ENCODE measurements at regions not wholly inside any gene's neighbourhood (a gene's known extent, or its start where the extent isn't known, plus 50 kb on each side); places are given as distances from the start of the nearest gene placed in this dataset.

GRCh38 chr10:36624551-36625100, 500.8 kb upstream of the ANKRD30A start:
- WGBS, 5 donors, result 91 to 96% (median 93%) methylated on average over 3 of the region's 3 CpGs
- TF ChIP-seq CTCF (IDR thresholded peaks at IDR 0.05) (no peak), POLR2AphosphoS5 (IDR thresholded peaks at IDR 0.05) (no peak), EP300 (IDR thresholded peaks at IDR 0.05) (no peak), POLR2A (IDR thresholded peaks at IDR 0.05) (no peak)
- intact Hi-C loops (cut with DNase I; ENCODE audit: low total_unique reads), result no loop called here
- H3K9me3 ChIP-seq, result peaks cover 0 to 2% (median 0%) of the 10 kb centered on the region in 4 donors
- H3K4me3 ChIP-seq, result no peak overlapping the region
- DNase-seq, result no peak
- no peak overlapping the region for H3K27ac ChIP-seq
- no peaks in the 10 kb centered on the region for H3K36me3 ChIP-seq
- no peaks in the 10 kb centered on the region for H3K27me3 ChIP-seq
- H3K4me1 ChIP-seq, result no peaks in the 10 kb centered on the region

DNA sequence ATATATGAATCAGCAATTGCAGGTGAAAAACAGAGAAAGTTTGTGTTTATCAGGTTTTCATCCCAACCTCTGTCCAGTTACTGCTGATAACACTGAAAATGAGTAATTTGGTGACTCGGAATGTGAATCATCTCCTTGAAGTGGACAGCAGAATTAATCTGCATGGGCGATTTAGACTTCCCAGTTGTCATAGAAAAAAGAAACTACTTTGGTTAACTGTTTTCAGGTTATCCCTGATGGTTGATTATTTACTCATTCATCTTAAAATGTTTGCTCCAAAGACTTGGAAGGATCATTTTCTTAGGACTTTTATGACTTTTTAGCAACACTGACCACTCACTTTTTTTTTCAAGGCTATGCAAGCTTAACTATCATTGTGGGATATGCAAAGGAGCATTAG, 504.1 kb upstream of the ANKRD30A start:
- WGBS, 5 donors, result 78 to 83% (median 80%) methylated on average over 2 of the region's 2 CpGs
- H3K4me3 ChIP-seq, result no peak overlapping the region
- no peak for DNase-seq
- H3K36me3 ChIP-seq, result no peaks in the 10 kb centered on the region
- intact Hi-C loops (cut with DNase I; ENCODE audit: low total_unique reads), result no loop called here
- no peaks in the 10 kb centered on the region for H3K27me3 ChIP-seq
- no peak overlapping the region for H3K27ac ChIP-seq
- no peaks in the 10 kb centered on the region for H3K4me1 ChIP-seq
- peaks cover 0 to 2% (median 0%) of the 10 kb centered on the region in 4 donors for H3K9me3 ChIP-seq
- TF ChIP-seq POLR2AphosphoS5 (IDR thresholded peaks at IDR 0.05), result no peak
- no peak for TF ChIP-seq POLR2A (IDR thresholded peaks at IDR 0.05)
- TF ChIP-seq CTCF (IDR thresholded peaks at IDR 0.05), result no peak
- TF ChIP-seq EP300 (IDR thresholded peaks at IDR 0.05), result no peak

DNA sequence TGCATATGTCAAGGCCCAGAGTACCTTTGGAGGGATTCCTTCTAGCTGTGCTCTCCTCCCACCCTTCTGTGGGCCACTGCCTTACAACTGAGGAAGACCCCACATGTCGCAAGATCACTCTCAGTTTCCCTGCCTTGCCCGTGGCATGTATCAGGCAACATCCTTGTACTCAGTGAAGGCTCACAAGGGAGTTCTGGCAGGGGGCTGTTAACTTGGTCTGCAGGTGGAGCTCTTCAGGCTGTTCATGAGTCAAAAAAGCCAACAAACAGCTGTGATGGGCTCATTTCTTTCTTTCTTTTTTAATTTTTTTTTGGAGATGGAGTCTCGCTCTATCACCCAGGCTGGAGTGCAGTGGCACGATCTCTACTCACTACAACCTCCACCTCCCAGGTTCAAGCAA, 513.0 kb upstream of the ANKRD30A start:
- no peak for TF ChIP-seq EP300 (IDR thresholded peaks at IDR 0.05)
- TF ChIP-seq POLR2AphosphoS5 (IDR thresholded peaks at IDR 0.05), result no peak
- no peak for TF ChIP-seq POLR2A (IDR thresholded peaks at IDR 0.05)
- no peak for TF ChIP-seq CTCF (IDR thresholded peaks at IDR 0.05)
- Histone ChIP-seq H3K36me3 (no peaks in the 10 kb centered on the region), H3K4me1 (no peaks in the 10 kb centered on the region), H3K27me3 (no peaks in the 10 kb centered on the region), H3K9me3 (no peaks in the 10 kb centered on the region), H3K27ac (no peak overlapping the region), H3K4me3 (no peak overlapping the region)
- intact Hi-C loops (cut with DNase I; ENCODE audit: low total_unique reads), result no loop called here
- DNase-seq, result no peak
- 88 to 95% (median 92%) methylated on average over 4 of the region's 4 CpGs for WGBS, 5 donors

DNA sequence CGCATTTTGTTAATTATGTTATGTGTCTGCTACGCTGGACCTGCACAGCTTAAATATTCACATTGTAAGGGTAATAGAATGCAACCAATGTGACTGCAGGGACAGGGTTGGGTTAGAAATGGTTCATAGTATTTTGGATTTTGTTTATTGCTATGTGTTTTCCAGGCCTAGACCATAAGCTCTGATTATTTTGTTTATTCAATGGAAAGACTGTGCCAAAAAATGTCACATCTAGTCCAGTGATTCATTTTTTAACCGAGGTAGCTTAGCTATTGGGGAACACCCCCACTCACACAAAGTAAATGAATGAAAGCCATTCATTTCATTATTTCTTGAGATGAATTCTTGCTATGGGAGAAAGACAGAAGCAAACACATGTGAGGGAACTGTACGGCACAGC, 516.5 kb upstream of the ANKRD30A start:
- H3K27me3 ChIP-seq, result no peaks in the 10 kb centered on the region
- no peak overlapping the region for H3K4me3 ChIP-seq
- DNase-seq, result peak in 1 of 2 donors; percentile 4
- no peaks in the 10 kb centered on the region for H3K9me3 ChIP-seq
- TF ChIP-seq EP300 (IDR thresholded peaks at IDR 0.05), result no peak
- 65 to 72% (median 68%) methylated on average over 4 of the region's 4 CpGs for WGBS, 5 donors
- intact Hi-C loops (cut with DNase I; ENCODE audit: low total_unique reads), result no loop called here
- H3K36me3 ChIP-seq, result no peaks in the 10 kb centered on the region
- no peak overlapping the region for H3K27ac ChIP-seq
- H3K4me1 ChIP-seq, result peaks cover 0 to 5% (median 0%) of the 10 kb centered on the region in 4 donors

- Histone ChIP-seq H3K4me1 (peaks cover 0 to 5% (median 0%) of the 10 kb centered on the region in 4 donors), H3K27ac (no peak overlapping the region), H3K9me3 (no peaks in the 10 kb centered on the region), H3K36me3 (no peaks in the 10 kb centered on the region), H3K27me3 (no peaks in the 10 kb centered on the region), H3K4me3 (no peak overlapping the region)
- intact Hi-C loops (cut with DNase I; ENCODE audit: low total_unique reads), result no loop called here
- TF ChIP-seq EP300 (IDR thresholded peaks at IDR 0.05) (no peak), POLR2AphosphoS5 (IDR thresholded peaks at IDR 0.05) (no peak), CTCF (IDR thresholded peaks at IDR 0.05) (no peak), POLR2A (IDR thresholded peaks at IDR 0.05) (no peak)
- 38 to 69% (median 45%) methylated on average over 1 of the region's 1 CpG for WGBS, 5 donors
- no peak for DNase-seq
Measured at GRCh38 chr10:36608251-36608650, 517.1 kb upstream of the ANKRD30A start.
